HepG2 (cell line): ENCODE measurements at regions not wholly inside any gene's neighbourhood (a gene's known extent, or its start where the extent isn't known, plus 50 kb on each side); places are given as distances from the start of the nearest gene placed in this dataset.

ENCODE experiments used
- ATAC-seq: fragments of 200-7000 bp; cut with Tn5 transposase; 3 replicates; pipeline ENCODE4 v1.9.1; 2020; ENCODE audit warnings: mild to moderate bottlenecking, moderate library complexity
- BruUV-seq: library from RNA; stranded (reverse); fragments of 400-500 nt; replicated peaks from 2 replicates; lab custom pipeline; 2021; lab: Mats Ljungman, UMichigan
- CTCF ChIA-PET: fragments of 300-600 bp; formaldehyde crosslinking; extraction: SDS; loops from one replicate; lab custom pipeline; 2021; ENCODE audit warnings: low total read pairs, inconsistent platforms, low intra/inter-chr PET ratio; lab: Yijun Ruan, JAX
- POLR2A ChIA-PET: fragments of 350-600 bp; sonication (Branson Sonifier 250); formaldehyde crosslinking; loops from one replicate; lab custom pipeline; 2020; ENCODE audit warnings: antibody characterized with exemption, inconsistent platforms; lab: Yijun Ruan, JAX
- DNase-seq: peaks from one replicate; pipeline ENCODE4 v3.0.0-alpha.2; 2015; ENCODE audit warnings: low spot score
- FAIRE-seq: peaks from 3 replicates; lab custom pipeline; 2011; peaks lifted over from hg19 to GRCh38; lab: Jason Lieb, UNC
- H2AFZ ChIP-seq: one replicate; pipeline ENCODE4 v1.6.1; 2011; ENCODE audit warnings: low read length, inconsistent platforms
- H3K27ac ChIP-seq: fragments of 300-600 bp; 3 replicates; pipeline ENCODE4 v1.8.0; 2011; ENCODE audit warnings: mixed run types, mild to moderate bottlenecking, mixed read lengths, low read length, inconsistent platforms; ENCODE audit not compliant: insufficient read depth; ENCODE audit errors: extremely low read length
- H3K27me3 ChIP-seq, 2 experiments: fragments of 200-600 bp in 1 of 2; 2 replicates in 1 of 2; 3 replicates in 1 of 2; pipeline versions ENCODE4 v1.6.0 to v1.8.0; 2011; ENCODE audit warnings: low read length in 2 of 2, mild to moderate bottlenecking in 2 of 2, moderate library complexity in 2 of 2, inconsistent platforms in 1 of 2; ENCODE audit not compliant: insufficient read depth in 2 of 2, control insufficient read depth in 1 of 2
- H3K36me3 ChIP-seq, 2 experiments: fragments of 200-600 bp in 1 of 2; replicated peaks in 1 of 2; 2 replicates in 1 of 2; 3 replicates in 1 of 2; pipeline versions ENCODE4 v1.5.1 to v1.8.0; 2011; ENCODE audit warnings: low read length in 2 of 2, inconsistent platforms in 1 of 2; ENCODE audit not compliant: insufficient read depth in 2 of 2, control insufficient read depth in 1 of 2
- H3K4me1 ChIP-seq: 2 replicates; pipeline ENCODE4 v1.5.1; 2012; ENCODE audit warnings: low read length, inconsistent platforms; ENCODE audit not compliant: insufficient read depth
- H3K4me2 ChIP-seq: 2 replicates; pipeline ENCODE4 v1.6.0; 2011; ENCODE audit warnings: low read depth, low read length, inconsistent platforms
- H3K4me3 ChIP-seq, 3 experiments: fragments of 200-600 bp in 1 of 3; sonication (generic), shearing (Covaris generic) in 1 of 3; replicated peaks in 1 of 3; 2 replicates each; pipeline ENCODE4 v1.5.1; 2011 to 2016; ENCODE audit warnings: low read length in 3 of 3, inconsistent platforms in 2 of 3, low read depth in 2 of 3, mild to moderate bottlenecking in 2 of 3, control low read depth in 1 of 3, mixed read lengths in 1 of 3; ENCODE audit not compliant: insufficient read depth in 1 of 3
- H3K79me2 ChIP-seq: one replicate; pipeline ENCODE4 v1.6.1; 2011; ENCODE audit warnings: low read length, inconsistent platforms; ENCODE audit not compliant: insufficient read depth
- H3K9ac ChIP-seq: 2 replicates; pipeline ENCODE4 v1.6.0; 2011; ENCODE audit warnings: mild to moderate bottlenecking, low read depth, low read length, inconsistent platforms; ENCODE audit not compliant: insufficient read depth
- H3K9me3 ChIP-seq: 2 replicates; pipeline ENCODE4 v1.5.1; 2012; ENCODE audit warnings: mild to moderate bottlenecking, low read length
- H4K20me1 ChIP-seq: 2 replicates; pipeline ENCODE4 v1.6.0; 2011; ENCODE audit warnings: inconsistent platforms, mild to moderate bottlenecking, low read length, moderate library complexity; ENCODE audit not compliant: insufficient read depth
- CBX2 ChIP-seq, 2 experiments: fragments of 200-600 bp in 1 of 2; sonication (generic); formaldehyde crosslinking in 1 of 2; IDR thresholded peaks; 2 replicates each; pipeline versions ENCODE4 v1.7.0 to v1.8.1; 2018 to 2022; ENCODE audit warnings: low read depth in 2 of 2, low read length in 1 of 2, mild to moderate bottlenecking in 1 of 2, missing genetic modification reagents in 1 of 2
- CEBPG ChIP-seq: IDR thresholded peaks from 2 replicates; pipeline ENCODE4 v1.6.1; 2016
- HNRNPK ChIP-seq: fragments of 200-400 bp; formaldehyde crosslinking; IDR thresholded peaks from 2 replicates; pipeline ENCODE4 v1.6.1; 2018; ENCODE audit warnings: low read length, low read depth, moderate library complexity, mild to moderate bottlenecking; ENCODE audit not compliant: poor library complexity, severe bottlenecking
- MATR3 ChIP-seq: sonication (generic); formaldehyde crosslinking; IDR thresholded peaks from 2 replicates; pipeline ENCODE4 v1.4.0; 2020; ENCODE audit warnings: missing genetic modification reagents
- SOX13 ChIP-seq, 3 experiments: fragments of 450-650 bp in 1 of 3; sonication (generic) in 1 of 3; formaldehyde crosslinking in 1 of 3; IDR thresholded peaks in 2 of 3; conservative IDR thresholded peaks in 1 of 3; 2 replicates each; pipeline versions ENCODE4 v1.5.0 to v1.6.1; 2016 to 2020; ENCODE audit warnings: antibody characterized with exemption in 1 of 3, mild to moderate bottlenecking in 1 of 3, missing compliant biosample characterization in 1 of 3, missing genetic modification reagents in 1 of 3, moderate library complexity in 1 of 3
- ZBTB42 ChIP-seq: sonication (generic); formaldehyde crosslinking; IDR thresholded peaks from 2 replicates; pipeline ENCODE4 v1.5.0; 2020; ENCODE audit warnings: mild to moderate bottlenecking, missing genetic modification reagents
- ZBTB46 ChIP-seq: sonication (generic); formaldehyde crosslinking; IDR thresholded peaks from 2 replicates; pipeline ENCODE4 v1.4.0; 2020; ENCODE audit warnings: mild to moderate bottlenecking, missing genetic modification reagents, borderline replicate concordance
- ZNF546 ChIP-seq: sonication (generic); formaldehyde crosslinking; conservative IDR thresholded peaks from 2 replicates; pipeline ENCODE4 v1.8.1; 2023; ENCODE audit warnings: mild to moderate bottlenecking, missing genetic modification reagents
- ZNF563 ChIP-seq: sonication (generic); formaldehyde crosslinking; IDR thresholded peaks from 2 replicates; pipeline ENCODE4 v1.8.0; 2022; ENCODE audit warnings: mild to moderate bottlenecking, moderate library complexity, missing genetic modification reagents
- ZNF572 ChIP-seq: sonication (generic); formaldehyde crosslinking; IDR thresholded peaks from 2 replicates; pipeline ENCODE4 v1.5.1; 2020; ENCODE audit warnings: mild to moderate bottlenecking, missing genetic modification reagents
- ZNF614 ChIP-seq: IDR thresholded peaks from 2 replicates; pipeline ENCODE4 v1.6.1; 2018; ENCODE audit warnings: missing biosample characterization, missing genetic modification reagents, inconsistent platforms, borderline replicate concordance
- WGBS: methylation state at CpG from one replicate; pipeline ENCODE4 v1.1.6; 2017; ENCODE audit warnings: low lambda C conversion rate; 5-methylcytosine and 5-hydroxymethylcytosine counted together
- in situ Hi-C: cut with HindIII; loops from 2 replicates; pipeline ENCODE4 v1.10.0; 2017; ENCODE audit warnings: low pct_unique_long_range_greater_than_20kb; ENCODE audit not compliant: extremely low pct_ligation_motif_present
- intact Hi-C: fragments of 100-400 bp; cut with micrococcal nuclease; formaldehyde crosslinking; loops from one replicate; pipeline ENCODE4 v1.10.0; 2022; ENCODE audit not compliant: unreplicated experiment

GRCh38 chr15:29570121-29570947 is 251.9 kb downstream of the TJP1 start (continued):
- TF ChIP-seq ZBTB42 (CRISPR knock-in tag): no peak
- TF ChIP-seq ZNF614 (CRISPR knock-in tag): no peak
- TF ChIP-seq CEBPG (CRISPR knock-in tag): no peak
- no peak for TF ChIP-seq SOX13 (IDR thresholded peaks at IDR 0.05)
- TF ChIP-seq SOX13 (CRISPR knock-in tag; conservative IDR thresholded peaks at IDR 0.05 in 1 of 2, IDR thresholded peaks at IDR 0.05 in 1 of 2): no peak
- no peak for TF ChIP-seq ZBTB46 (CRISPR knock-in tag)
- TF ChIP-seq CBX2 (IDR thresholded peaks at IDR 0.05; ENCODE audit: low read depth, low read length): no peak
- no peak for TF ChIP-seq CBX2 (CRISPR knock-in tag; IDR thresholded peaks at IDR 0.05; ENCODE audit: low read depth)

- Histone ChIP-seq H3K27ac (no peak overlapping the region), H3K4me1 (no peaks in the 10 kb centered on the region), H3K4me2 (no peak overlapping the region), H4K20me1 (no peaks in the 10 kb centered on the region), H2AFZ (no peak overlapping the region), H3K4me3 (no peak overlapping the region), H3K9me3 (no peaks in the 10 kb centered on the region), H3K36me3 (no peaks in the 10 kb centered on the region), H3K9ac (no peak overlapping the region), H3K27me3 (peaks cover 4 to 23% of the 10 kb centered on the region in 2 experiments), H3K79me2 (no peaks in the 10 kb centered on the region)
- ChIA-PET CTCF (no interaction called here), POLR2A (no interaction called here)
- ATAC-seq (no peak), DNase-seq (no peak), FAIRE-seq (no peak)
- in situ Hi-C loops: no loop called here
- 46% methylated on average over 8 of the region's 37 CpGs for WGBS
- intact Hi-C loops: no loop called here
- TF ChIP-seq HNRNPK (peak; percentile 55), ZNF563 (CRISPR knock-in tag) (no peak), ZNF572 (no peak), ZNF546 (CRISPR knock-in tag) (no peak), MATR3 (no peak)
- no TSS peak for BruUV-seq
Measured at GRCh38 chr15:29569533-29570092, 252.7 kb downstream of the TJP1 start.
